Loucy (cell line): ENCODE measurements at regions not wholly inside any gene's neighbourhood (a gene's known extent, or its start where the extent isn't known, plus 50 kb on each side); places are given as distances from the start of the nearest gene placed in this dataset.

Source experiments
- EZH2phosphoT487 ChIP-seq: fragments of 200-600 bp; IDR thresholded peaks from 2 replicates; pipeline ENCODE4 v1.6.1; 2018; ENCODE audit warnings: antibody characterized with exemption, mild to moderate bottlenecking, moderate library complexity, borderline replicate concordance
- TF ChIP-seq, protein P1 (sequence below): fragments of 200-600 bp; sonication (generic); conservative IDR thresholded peaks from 2 replicates; pipeline ENCODE4 v1.5.1; 2014; ENCODE audit warnings: mild to moderate bottlenecking, antibody characterized with exemption, low read length

DNA sequence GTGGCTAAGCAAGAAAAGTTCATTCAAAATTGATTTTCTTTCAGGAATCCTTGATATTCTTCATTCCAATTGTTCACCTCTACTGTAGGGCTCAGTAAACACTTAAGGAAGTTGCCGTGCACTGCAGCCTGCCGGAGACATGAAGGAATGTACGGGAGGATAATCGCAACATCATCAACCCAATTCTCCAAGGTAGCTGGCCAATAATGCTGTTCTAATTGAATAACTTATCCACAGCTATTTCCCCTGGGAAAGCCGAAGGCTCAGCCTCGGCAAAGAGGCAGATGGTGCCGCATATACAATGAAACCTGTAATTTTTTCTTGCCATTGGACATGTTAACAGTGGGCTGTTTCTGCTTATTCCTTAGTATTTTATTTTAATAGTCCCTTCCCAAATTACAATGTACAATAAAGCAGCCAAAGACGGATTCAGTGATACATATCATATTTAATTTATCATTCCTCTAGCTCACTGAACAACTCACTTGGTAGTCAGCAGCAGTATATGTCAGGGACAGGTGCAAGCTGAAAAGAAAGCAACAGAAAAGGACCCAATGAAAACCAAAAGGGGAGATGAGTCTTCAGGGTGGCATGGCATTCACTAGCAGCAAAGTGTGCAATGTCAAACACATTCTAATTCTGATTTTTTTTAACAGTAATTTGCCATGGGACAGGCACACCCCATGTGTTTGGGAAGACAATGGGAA, 420.5 kb upstream of the KLF12 start:
- TF ChIP-seq, protein P1, sequence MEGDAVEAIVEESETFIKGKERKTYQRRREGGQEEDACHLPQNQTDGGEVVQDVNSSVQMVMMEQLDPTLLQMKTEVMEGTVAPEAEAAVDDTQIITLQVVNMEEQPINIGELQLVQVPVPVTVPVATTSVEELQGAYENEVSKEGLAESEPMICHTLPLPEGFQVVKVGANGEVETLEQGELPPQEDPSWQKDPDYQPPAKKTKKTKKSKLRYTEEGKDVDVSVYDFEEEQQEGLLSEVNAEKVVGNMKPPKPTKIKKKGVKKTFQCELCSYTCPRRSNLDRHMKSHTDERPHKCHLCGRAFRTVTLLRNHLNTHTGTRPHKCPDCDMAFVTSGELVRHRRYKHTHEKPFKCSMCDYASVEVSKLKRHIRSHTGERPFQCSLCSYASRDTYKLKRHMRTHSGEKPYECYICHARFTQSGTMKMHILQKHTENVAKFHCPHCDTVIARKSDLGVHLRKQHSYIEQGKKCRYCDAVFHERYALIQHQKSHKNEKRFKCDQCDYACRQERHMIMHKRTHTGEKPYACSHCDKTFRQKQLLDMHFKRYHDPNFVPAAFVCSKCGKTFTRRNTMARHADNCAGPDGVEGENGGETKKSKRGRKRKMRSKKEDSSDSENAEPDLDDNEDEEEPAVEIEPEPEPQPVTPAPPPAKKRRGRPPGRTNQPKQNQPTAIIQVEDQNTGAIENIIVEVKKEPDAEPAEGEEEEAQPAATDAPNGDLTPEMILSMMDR: no peak
- no peak for TF ChIP-seq EZH2phosphoT487
